ENCODE measurements at regions not wholly inside any gene's neighbourhood (a gene's known extent, or its start where the extent isn't known, plus 50 kb on each side); places are given as distances from the start of the nearest gene placed in this dataset.

GRCh38 chr7:4531236-4531635 lies 150.9 kb upstream of the FOXK1 start:
- TF ChIP-seq CTCF (IDR thresholded peaks at IDR 0.05) = no peak
- TF ChIP-seq EP300 (IDR thresholded peaks at IDR 0.05) = no peak
- TF ChIP-seq POLR2A (IDR thresholded peaks at IDR 0.05) = no peak

All from tibial nerve (tissue), 4 donors.